ENCODE measurements at regions not wholly inside any gene's neighbourhood (a gene's known extent, or its start where the extent isn't known, plus 50 kb on each side); places are given as distances from the start of the nearest gene placed in this dataset.

DNA sequence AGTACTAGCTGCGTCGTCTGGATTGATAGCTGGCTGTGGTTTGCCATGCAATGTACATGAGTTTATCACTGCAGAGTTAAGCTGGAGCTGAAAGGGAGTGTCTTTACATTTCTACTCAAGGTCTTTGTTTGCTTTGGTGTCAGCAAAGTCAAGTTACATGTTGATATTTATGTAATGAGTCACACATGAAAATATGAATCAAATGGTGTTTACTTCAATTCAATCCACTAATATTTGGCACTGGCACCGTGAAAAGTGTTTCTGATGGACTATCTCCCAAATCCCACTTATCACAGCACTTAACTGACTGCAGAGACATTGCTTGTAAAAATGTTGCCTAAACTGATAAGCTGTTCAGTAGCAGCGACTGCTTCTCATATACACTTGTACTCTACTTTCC, 395.9 kb downstream of the TFEC start:
- peak overlapping the region; percentile 51; the same call in 1 of the 2 replicates for H2BK120ac ChIP-seq (ENCODE audit: low read depth, low read length)
- no peaks in the 10 kb centered on the region for H3K27me3 ChIP-seq (ENCODE audit: control insufficient read depth, insufficient read depth, low read length)
- H3K36me3 ChIP-seq (ENCODE audit: control insufficient read depth, insufficient read depth, low read length), result no peaks in the 10 kb centered on the region
- H3K9me1 ChIP-seq (ENCODE audit: insufficient read depth, low read length), result peaks cover 2% of the 10 kb centered on the region; the same call in 1 of the 2 replicates
- ChIA-PET CTCF (interaction anchor here (1.7 kb wide), 1 partner anchor 26 kb away, joined by 3 read pairs; no protein-coding TSS in a partner anchor), POLR2A (ENCODE audit: unreplicated experiment) (no interaction called here)
- TF ChIP-seq POLR2A (IDR thresholded peaks at IDR 0.05; ENCODE audit: low read depth, low read length) (no peak), CEBPB (IDR thresholded peaks at IDR 0.05; ENCODE audit: low read depth, low read length) (no peak), MAZ (IDR thresholded peaks at IDR 0.05; ENCODE audit: borderline replicate concordance, low read depth, low read length) (no peak), FOS (IDR thresholded peaks at IDR 0.05; ENCODE audit: low read depth, low read length) (no peak), NFE2L2 (IDR thresholded peaks at IDR 0.05; ENCODE audit: low read depth, low read length) (no peak), RAD21 (IDR thresholded peaks at IDR 0.05; ENCODE audit: low read length) (no peak), SMC3 (IDR thresholded peaks at IDR 0.05; ENCODE audit: low read depth, low read length) (no peak), MAFK (IDR thresholded peaks at IDR 0.05; ENCODE audit: low read depth, low read length) (no peak), CHD1 (IDR thresholded peaks at IDR 0.05; ENCODE audit: low read depth, low read length) (no peak)
- TF ChIP-seq, protein P1, sequence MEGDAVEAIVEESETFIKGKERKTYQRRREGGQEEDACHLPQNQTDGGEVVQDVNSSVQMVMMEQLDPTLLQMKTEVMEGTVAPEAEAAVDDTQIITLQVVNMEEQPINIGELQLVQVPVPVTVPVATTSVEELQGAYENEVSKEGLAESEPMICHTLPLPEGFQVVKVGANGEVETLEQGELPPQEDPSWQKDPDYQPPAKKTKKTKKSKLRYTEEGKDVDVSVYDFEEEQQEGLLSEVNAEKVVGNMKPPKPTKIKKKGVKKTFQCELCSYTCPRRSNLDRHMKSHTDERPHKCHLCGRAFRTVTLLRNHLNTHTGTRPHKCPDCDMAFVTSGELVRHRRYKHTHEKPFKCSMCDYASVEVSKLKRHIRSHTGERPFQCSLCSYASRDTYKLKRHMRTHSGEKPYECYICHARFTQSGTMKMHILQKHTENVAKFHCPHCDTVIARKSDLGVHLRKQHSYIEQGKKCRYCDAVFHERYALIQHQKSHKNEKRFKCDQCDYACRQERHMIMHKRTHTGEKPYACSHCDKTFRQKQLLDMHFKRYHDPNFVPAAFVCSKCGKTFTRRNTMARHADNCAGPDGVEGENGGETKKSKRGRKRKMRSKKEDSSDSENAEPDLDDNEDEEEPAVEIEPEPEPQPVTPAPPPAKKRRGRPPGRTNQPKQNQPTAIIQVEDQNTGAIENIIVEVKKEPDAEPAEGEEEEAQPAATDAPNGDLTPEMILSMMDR (conservative IDR thresholded peaks at IDR 0.05; ENCODE audit: low read depth, low read length), result no peak
- TF ChIP-seq, protein P2, sequence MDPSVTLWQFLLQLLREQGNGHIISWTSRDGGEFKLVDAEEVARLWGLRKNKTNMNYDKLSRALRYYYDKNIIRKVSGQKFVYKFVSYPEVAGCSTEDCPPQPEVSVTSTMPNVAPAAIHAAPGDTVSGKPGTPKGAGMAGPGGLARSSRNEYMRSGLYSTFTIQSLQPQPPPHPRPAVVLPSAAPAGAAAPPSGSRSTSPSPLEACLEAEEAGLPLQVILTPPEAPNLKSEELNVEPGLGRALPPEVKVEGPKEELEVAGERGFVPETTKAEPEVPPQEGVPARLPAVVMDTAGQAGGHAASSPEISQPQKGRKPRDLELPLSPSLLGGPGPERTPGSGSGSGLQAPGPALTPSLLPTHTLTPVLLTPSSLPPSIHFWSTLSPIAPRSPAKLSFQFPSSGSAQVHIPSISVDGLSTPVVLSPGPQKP (IDR thresholded peaks at IDR 0.05; ENCODE audit: borderline replicate concordance, low read depth, low read length), result no peak
- H2AFZ ChIP-seq (replicated peaks; ENCODE audit: low read length, poor library complexity), result no peak overlapping the region
- H4K5ac ChIP-seq (ENCODE audit: low read depth, low read length), result no peak overlapping the region
- H2AK5ac ChIP-seq (ENCODE audit: low read depth, low read length), result no peak overlapping the region
- no peak overlapping the region for H3K23ac ChIP-seq (ENCODE audit: low read depth, low read length)
- intact Hi-C loops (cut with micrococcal nuclease) (no loop called here), in situ Hi-C loops (cut with MboI; ENCODE audit: low sequenced_read_pairs) (no loop called here), dilution Hi-C loops (cut with HindIII; ENCODE audit: low sequenced_read_pairs, unreplicated experiment) (no loop called here)
- H3K4me2 ChIP-seq (ENCODE audit: low read depth, low read length), result peak overlapping the region; percentile 3; the same call in 1 of the 2 replicates
- H3K27ac ChIP-seq (ENCODE audit: insufficient read depth, low read length), result no peak overlapping the region; the same call in 1 of the 2 replicates
- no peak overlapping the region for H3K18ac ChIP-seq (ENCODE audit: low read depth, low read length)
- BruUV-seq (replicated peaks), result no TSS peak
- H3K4ac ChIP-seq (ENCODE audit: low read depth, low read length), result no peak overlapping the region
- WGBS, 2 experiments (ENCODE audit: extremely low coverage in 2 of 2, insufficient read length in 1 of 2), result no CpG with 5 or more reads among the region's 4 CpGs
- no peak overlapping the region for H2AK9ac ChIP-seq (replicated peaks; ENCODE audit: low read depth, low read length, poor library complexity)
- H3K9me3 ChIP-seq (ENCODE audit: control insufficient read depth, insufficient read depth, low read length), result no peaks in the 10 kb centered on the region
- no peaks in the 10 kb centered on the region for H4K20me1 ChIP-seq (ENCODE audit: insufficient read depth, low read length)
- no peak overlapping the region for H3K4me3 ChIP-seq (ENCODE audit: insufficient read depth, low read depth, low read length)
- H3K79me1 ChIP-seq (ENCODE audit: low read depth in 1 of 2, low read length in 2 of 2), result no peaks in the 10 kb centered on the region
- DNase-seq (no peak), ATAC-seq (ENCODE audit: low read depth) (peak; percentile 57)
- H2BK15ac ChIP-seq (ENCODE audit: low read depth, low read length), result no peak overlapping the region
- no peak overlapping the region for H3K56ac ChIP-seq (ENCODE audit: extremely low read depth, insufficient read depth, low read length)
- H3K14ac ChIP-seq (replicated peaks; ENCODE audit: low read depth, low read length), result no peak overlapping the region
- H3K9ac ChIP-seq (ENCODE audit: low read depth, low read length), result no peak overlapping the region
- H3K4me1 ChIP-seq (ENCODE audit: control insufficient read depth, insufficient read depth, low read length), result peaks cover 3% of the 10 kb centered on the region
- peak overlapping the region; percentile 10; the same call in 1 of the 2 replicates for H2BK20ac ChIP-seq (ENCODE audit: low read depth, low read length)
- no peak overlapping the region for H4K91ac ChIP-seq (ENCODE audit: insufficient read depth, low read depth, low read length)
- no peak overlapping the region for H4K8ac ChIP-seq (ENCODE audit: low read depth in 2 of 2, low read length in 2 of 2)
- H2BK5ac ChIP-seq (ENCODE audit: low read depth, low read length, poor library complexity, severe bottlenecking), result no peak overlapping the region
